ENCODE measurements at regions not wholly inside any gene's neighbourhood (a gene's known extent, or its start where the extent isn't known, plus 50 kb on each side); places are given as distances from the start of the nearest gene placed in this dataset.
"Not testable (repeated sequence)": the region's sequence is repeated elsewhere in the genome, so short reads cannot be mapped to it uniquely, and the experiment has no call there.

GRCh38 chr9:64772751-64773331 is 512.2 kb downstream of the FOXD4L5 start:
- H3K79me2 ChIP-seq (ENCODE audit: insufficient read depth, low read length); CTCF ChIA-PET; BruUV-seq (replicated peaks); H3K4me1 ChIP-seq (ENCODE audit: control insufficient read depth in 1 of 2, insufficient read depth in 2 of 2, low read length in 2 of 2); POLR2A ChIA-PET; DNase-seq (ENCODE audit: low read depth, low spot score); RAD21 ChIA-PET (ENCODE audit: low non-redundant PET in 1 of 2, low total read pairs in 2 of 2, uncharacterized antibody in 2 of 2, unreplicated experiment in 2 of 2); intact Hi-C loops (cut with micrococcal nuclease); H3K27me3 ChIP-seq (ENCODE audit: insufficient read depth, low read length); H3K36me3 ChIP-seq (ENCODE audit: control insufficient read depth in 1 of 2, insufficient read depth in 2 of 2, low read length in 2 of 2); H3K9me3 ChIP-seq (ENCODE audit: control insufficient read depth in 1 of 2, insufficient read depth in 1 of 2, low read depth in 1 of 2, low read length in 2 of 2); H3K27ac ChIP-seq (ENCODE audit: low read depth, low read length); H4K20me1 ChIP-seq (ENCODE audit: insufficient read depth); H3K9me2 ChIP-seq (ENCODE audit: insufficient read depth); ATAC-seq; H2AFZ ChIP-seq (ENCODE audit: low read depth, low read length, poor library complexity, severe bottlenecking): not testable (repeated sequence)
- TF ChIP-seq TCF7L2 (IDR thresholded peaks at IDR 0.05; ENCODE audit: borderline replicate concordance, extremely low read depth, insufficient read depth, insufficient read length), result peak; percentile 27
- peak overlapping the region; percentile 32 to 47; a peak in 3 of 4 replicates for H3K4me3 ChIP-seq (replicated peaks in 1 of 2; ENCODE audit: low read depth in 1 of 2, low read length in 2 of 2)
- peak overlapping the region; percentile 23; the same call in 1 of the 2 replicates for H3K9ac ChIP-seq (ENCODE audit: low read length)
- peak overlapping the region; percentile 61 for H3K4me2 ChIP-seq (ENCODE audit: low read length)

GRCh38 chr9:64772123-64772736 is 512.8 kb downstream of the FOXD4L5 start:
- intact Hi-C loops (cut with micrococcal nuclease); H2AFZ ChIP-seq (ENCODE audit: low read depth, low read length, poor library complexity, severe bottlenecking); H3K79me2 ChIP-seq (ENCODE audit: insufficient read depth, low read length); H3K27ac ChIP-seq (ENCODE audit: low read depth, low read length); BruUV-seq (replicated peaks); CTCF ChIA-PET; H3K4me3 ChIP-seq (replicated peaks in 1 of 2; ENCODE audit: low read depth in 1 of 2, low read length in 2 of 2); H4K20me1 ChIP-seq (ENCODE audit: insufficient read depth); POLR2A ChIA-PET; DNase-seq (ENCODE audit: low read depth, low spot score); H3K9ac ChIP-seq (ENCODE audit: low read length); H3K4me1 ChIP-seq (ENCODE audit: control insufficient read depth in 1 of 2, insufficient read depth in 2 of 2, low read length in 2 of 2); ATAC-seq; H3K4me2 ChIP-seq (ENCODE audit: low read length); RAD21 ChIA-PET (ENCODE audit: low non-redundant PET in 1 of 2, low total read pairs in 2 of 2, uncharacterized antibody in 2 of 2, unreplicated experiment in 2 of 2); H3K9me2 ChIP-seq (ENCODE audit: insufficient read depth); H3K27me3 ChIP-seq (ENCODE audit: insufficient read depth, low read length); H3K36me3 ChIP-seq (ENCODE audit: control insufficient read depth in 1 of 2, insufficient read depth in 2 of 2, low read length in 2 of 2); H3K9me3 ChIP-seq (ENCODE audit: control insufficient read depth in 1 of 2, insufficient read depth in 1 of 2, low read depth in 1 of 2, low read length in 2 of 2): not testable (repeated sequence)
- TF ChIP-seq CTCF (IDR thresholded peaks at IDR 0.05 in 2 of 3, conservative IDR thresholded peaks at IDR 0.05 in 1 of 3; ENCODE audit: borderline replicate concordance in 1 of 3, insufficient read depth in 1 of 3, low read depth in 2 of 3, low read length in 2 of 3) (0 out of 6 replicates have a peak, but pooled peaks of 1 of the 3 experiments have one; percentile 9), RAD21 (IDR thresholded peaks at IDR 0.05; ENCODE audit: low read depth) (peak; percentile 37)

Data from HCT116 (cell line).